Motor neuron (in vitro differentiated cells): ENCODE measurements at regions not wholly inside any gene's neighbourhood (a gene's known extent, or its start where the extent isn't known, plus 50 kb on each side); places are given as distances from the start of the nearest gene placed in this dataset.
"Not testable (repeated sequence)": the region's sequence is repeated elsewhere in the genome, so short reads cannot be mapped to it uniquely, and the experiment has no call there.

Experiments
- ATAC-seq, 8 experiments: fragments of 200-7000 bp; cut with Tn5 transposase; replicated peaks in 6 of 8; 2 replicates each; pipeline ENCODE4 v1.8.0; 2021; ENCODE audit warnings: mild to moderate bottlenecking in 8 of 8, moderate library complexity in 8 of 8
- H3K27ac ChIP-seq, 2 donors: fragments of 250-450 bp; sonication (Bioruptor Pico); 2 replicates each; pipeline ENCODE4 v1.9.0; 2021; ENCODE audit warnings: antibody characterized with exemption in 2 of 2, mild to moderate bottlenecking in 2 of 2, moderate library complexity in 1 of 2
- H3K4me1 ChIP-seq, 2 donors: fragments of 250-450 bp; sonication (Bioruptor Pico); replicated peaks in 1 of 2; 2 replicates each; pipeline ENCODE4 v1.6.1; 2021; ENCODE audit warnings: antibody characterized with exemption in 2 of 2, mild to moderate bottlenecking in 2 of 2, moderate library complexity in 1 of 2
- H3K4me3 ChIP-seq, 5 donors: fragments of 250-450 bp; sonication (Bioruptor Pico); 2 replicates each; pipeline ENCODE4 v1.9.0; 2021; ENCODE audit warnings: antibody characterized with exemption in 5 of 5, mild to moderate bottlenecking in 5 of 5, moderate library complexity in 4 of 5
- WGBS, 10 experiments: fragments of 450-650 bp; shearing (Covaris generic); methylation state at CpG; one replicate each; pipeline ENCODE4 v1.0.0; 2022; 5-methylcytosine and 5-hydroxymethylcytosine counted together
- in situ Hi-C, 9 experiments: fragments of 400-800 bp; cut with MboI; loops; one replicate each; pipeline ENCODE4 v1.15.0; 2021; ENCODE audit warnings: low sequenced_read_pairs in 9 of 9, low pct_unique_long_range_greater_than_20kb in 2 of 9; ENCODE audit not compliant: unreplicated experiment in 9 of 9

DNA sequence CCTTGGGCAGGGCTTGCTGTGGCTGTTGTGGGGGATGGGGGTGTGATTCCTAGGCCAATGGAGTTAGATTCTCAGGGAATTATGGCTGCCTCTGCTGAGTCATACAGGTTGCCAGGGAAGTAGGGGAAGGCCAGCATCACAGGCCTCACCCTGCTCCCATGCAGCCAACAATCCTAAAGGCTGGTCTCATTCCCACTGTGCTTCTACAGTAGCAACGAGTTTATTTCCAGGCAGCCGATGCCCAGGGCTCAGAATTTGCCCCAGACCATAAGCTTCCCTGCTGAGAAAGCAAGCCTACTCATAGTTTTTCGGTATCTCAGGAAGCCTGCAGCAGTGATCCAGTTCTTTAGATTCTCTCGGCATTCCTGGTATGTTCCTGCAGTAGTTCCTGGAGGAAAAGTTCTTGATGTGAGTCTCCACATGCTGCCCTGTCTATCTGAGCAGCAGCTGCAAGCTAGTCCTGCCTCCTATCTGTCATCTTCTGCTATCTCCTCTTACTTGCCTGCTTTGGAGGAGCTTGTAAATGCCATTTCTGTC, 59.3 kb upstream of the SELENOP start:
- Histone ChIP-seq H3K27ac (no peak overlapping the region), H3K4me3 (no peak overlapping the region), H3K4me1 (no peaks in the 10 kb centered on the region)
- ATAC-seq, result peak in 2 of 8 experiments; percentile 18 to 35
- 18 to 88% (median 75%) methylated on average over 1 to 4 of the region's 4 CpGs; no CpG with 5 or more reads in 3 of the 10 experiments for WGBS, 10 experiments
- in situ Hi-C loops, result no loop called here

DNA sequence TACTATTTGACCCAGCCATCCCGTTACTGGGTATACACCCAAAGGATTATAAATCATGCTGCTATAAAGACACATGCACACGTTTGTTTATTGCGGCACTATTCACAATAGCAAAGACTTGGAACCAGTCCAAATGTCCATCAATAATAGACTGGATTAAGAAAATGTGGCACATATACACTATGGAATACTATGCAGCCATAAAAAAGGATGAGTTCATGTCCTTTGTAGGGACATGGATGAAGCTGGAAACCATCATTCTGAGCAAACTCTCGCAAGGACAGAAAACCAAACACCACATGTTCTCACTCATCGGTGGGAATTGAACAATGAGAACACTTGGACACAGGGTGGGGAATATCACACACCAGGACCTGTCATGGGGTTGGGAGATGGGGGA, 56.7 kb upstream of the SELENOP start:
- H3K4me1 ChIP-seq, H3K4me3 ChIP-seq, in situ Hi-C loops, ATAC-seq, H3K27ac ChIP-seq: not testable (repeated sequence)
- 60 to 100% (median 90%) methylated on average over 1 to 3 of the region's 5 CpGs; no CpG with 5 or more reads in 5 of the 10 experiments for WGBS, 10 experiments

DNA sequence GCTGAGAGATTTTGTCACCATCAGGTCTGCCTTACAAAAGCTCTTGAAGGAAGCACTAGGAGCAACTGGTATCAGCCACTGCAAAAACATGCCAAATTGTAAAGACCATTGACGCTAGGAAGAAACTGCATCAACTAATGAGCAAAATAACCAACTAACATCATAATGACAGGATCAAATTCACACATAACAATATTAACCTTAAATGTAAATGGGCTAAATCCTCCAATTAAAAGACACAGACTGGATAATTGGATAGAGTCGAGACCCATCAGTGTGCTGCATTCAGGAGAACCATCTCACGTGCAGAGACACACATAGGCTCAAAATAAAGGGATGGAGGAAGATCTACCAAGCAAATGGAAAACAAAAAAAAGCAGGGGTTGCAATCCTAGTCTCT, 53.1 kb upstream of the SELENOP start:
- ATAC-seq, H3K4me1 ChIP-seq, H3K27ac ChIP-seq, H3K4me3 ChIP-seq, in situ Hi-C loops: not testable (repeated sequence)
- WGBS, 10 experiments, result 0 to 100% (median 68%) methylated on average over 1 to 3 of the region's 3 CpGs; no CpG with 5 or more reads in 2 of the 10 experiments
